Brain microvascular endothelial cell (primary cell): ENCODE measurements at regions not wholly inside any gene's neighbourhood (a gene's known extent, or its start where the extent isn't known, plus 50 kb on each side); places are given as distances from the start of the nearest gene placed in this dataset.
"Not testable (repeated sequence)": the region's sequence is repeated elsewhere in the genome, so short reads cannot be mapped to it uniquely, and the experiment has no call there.

ENCODE experiments used
- DNase-seq: peaks from one replicate; pipeline ENCODE4 v3.0.0-alpha.2; 2020
- H3K27ac ChIP-seq: fragments of 250-450 bp; sonication (Bioruptor Pico); 2 replicates; pipeline ENCODE4 v1.5.1; 2020; ENCODE audit warnings: mild to moderate bottlenecking, moderate library complexity
- H3K27me3 ChIP-seq: fragments of 250-450 bp; sonication (Bioruptor Pico); replicated peaks from 2 replicates; pipeline ENCODE4 v1.5.1; 2020; ENCODE audit warnings: mild to moderate bottlenecking
- H3K36me3 ChIP-seq: fragments of 250-450 bp; sonication (Bioruptor Pico); replicated peaks from 2 replicates; pipeline ENCODE4 v1.5.1; 2020; ENCODE audit warnings: mild to moderate bottlenecking
- H3K4me3 ChIP-seq: 2 replicates; pipeline ENCODE4 v1.5.1; 2011; ENCODE audit warnings: low read depth, mild to moderate bottlenecking, control low read depth, low read length, moderate library complexity
- in situ Hi-C: cut with HindIII; loops from 2 replicates; pipeline ENCODE4 v1.10.0; 2017; ENCODE audit warnings: low sequenced_read_pairs, low pct_ligation_motif_present
- TF ChIP-seq, protein P1 (sequence below): IDR thresholded peaks from 2 replicates; pipeline ENCODE4 v1.5.1; 2011; ENCODE audit warnings: low read depth, mild to moderate bottlenecking, moderate library complexity, low read length, control low read depth, inconsistent platforms; ENCODE audit errors: missing control alignments

DNA sequence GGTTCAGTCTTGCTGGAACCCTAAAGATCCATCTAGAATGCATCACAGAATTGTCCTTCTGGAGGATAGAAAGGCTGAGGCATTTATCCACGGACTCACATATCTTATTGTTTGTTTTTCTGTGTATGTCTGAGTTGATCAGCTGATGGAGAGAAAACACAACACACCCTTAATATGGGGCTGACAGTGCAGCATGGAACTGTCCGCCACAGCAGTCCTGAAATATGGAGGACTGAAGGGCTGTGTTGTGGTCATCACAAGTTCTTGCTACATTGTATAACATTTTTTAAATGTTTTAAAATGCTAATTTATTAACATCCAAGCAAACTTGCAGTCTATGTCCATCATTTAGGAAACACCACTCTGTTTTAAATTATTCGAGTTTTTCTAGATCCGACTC lies 448.9 kb upstream of the ERCC4 start:
- TF ChIP-seq, protein P1, sequence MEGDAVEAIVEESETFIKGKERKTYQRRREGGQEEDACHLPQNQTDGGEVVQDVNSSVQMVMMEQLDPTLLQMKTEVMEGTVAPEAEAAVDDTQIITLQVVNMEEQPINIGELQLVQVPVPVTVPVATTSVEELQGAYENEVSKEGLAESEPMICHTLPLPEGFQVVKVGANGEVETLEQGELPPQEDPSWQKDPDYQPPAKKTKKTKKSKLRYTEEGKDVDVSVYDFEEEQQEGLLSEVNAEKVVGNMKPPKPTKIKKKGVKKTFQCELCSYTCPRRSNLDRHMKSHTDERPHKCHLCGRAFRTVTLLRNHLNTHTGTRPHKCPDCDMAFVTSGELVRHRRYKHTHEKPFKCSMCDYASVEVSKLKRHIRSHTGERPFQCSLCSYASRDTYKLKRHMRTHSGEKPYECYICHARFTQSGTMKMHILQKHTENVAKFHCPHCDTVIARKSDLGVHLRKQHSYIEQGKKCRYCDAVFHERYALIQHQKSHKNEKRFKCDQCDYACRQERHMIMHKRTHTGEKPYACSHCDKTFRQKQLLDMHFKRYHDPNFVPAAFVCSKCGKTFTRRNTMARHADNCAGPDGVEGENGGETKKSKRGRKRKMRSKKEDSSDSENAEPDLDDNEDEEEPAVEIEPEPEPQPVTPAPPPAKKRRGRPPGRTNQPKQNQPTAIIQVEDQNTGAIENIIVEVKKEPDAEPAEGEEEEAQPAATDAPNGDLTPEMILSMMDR = no peak
- Histone ChIP-seq H3K36me3 (no peaks in the 10 kb centered on the region), H3K27me3 (no peaks in the 10 kb centered on the region), H3K27ac (no peak overlapping the region), H3K4me3 (no peak overlapping the region)
- in situ Hi-C loops = no loop called here
- no peak for DNase-seq

DNA sequence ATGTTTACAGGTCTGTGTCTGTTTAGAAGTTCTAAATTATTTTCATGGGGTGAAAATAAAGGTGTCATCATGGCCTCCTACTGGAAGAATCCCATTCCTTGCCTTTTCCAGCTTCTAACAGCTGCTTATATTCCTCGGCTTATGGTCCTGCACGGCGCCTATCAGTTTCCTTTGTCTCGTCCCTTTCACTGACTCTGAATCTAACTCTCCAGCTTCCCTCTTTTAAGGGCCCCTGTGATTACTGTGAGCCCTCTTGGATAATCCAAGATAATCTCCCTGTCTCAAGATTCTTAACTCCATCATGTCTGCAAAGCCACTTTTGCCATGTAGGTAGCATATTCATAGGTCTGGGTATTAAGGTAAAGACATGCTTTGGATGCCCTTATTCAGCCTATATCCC lies 441.0 kb upstream of the ERCC4 start:
- Histone ChIP-seq H3K36me3 (no peaks in the 10 kb centered on the region), H3K27ac (no peak overlapping the region), H3K27me3 (no peaks in the 10 kb centered on the region), H3K4me3 (no peak overlapping the region)
- no peak for DNase-seq
- in situ Hi-C loops = no loop called here
- TF ChIP-seq, protein P1 = no peak

DNA sequence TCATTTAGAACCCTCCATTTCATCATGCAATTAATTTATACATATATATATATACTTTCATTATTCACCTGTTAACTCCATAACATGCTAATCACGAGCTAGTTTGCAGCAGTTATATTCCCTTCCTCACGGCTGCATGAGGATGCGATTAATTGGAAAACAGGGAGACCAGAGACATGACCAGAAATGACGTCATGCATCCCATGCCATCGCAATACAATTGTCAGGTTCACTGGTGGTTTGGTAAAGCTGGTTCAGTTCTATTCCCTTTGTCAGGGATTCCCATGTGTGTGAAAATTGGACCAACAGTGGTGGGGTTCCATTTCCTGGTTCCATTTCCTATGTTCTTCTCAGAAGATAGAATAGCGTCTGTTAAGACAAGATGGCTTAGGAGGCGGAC lies 440.4 kb upstream of the ERCC4 start:
- H3K27ac ChIP-seq = no peak overlapping the region
- H3K36me3 ChIP-seq = no peaks in the 10 kb centered on the region
- no peak overlapping the region for H3K4me3 ChIP-seq
- no peak for DNase-seq
- no peaks in the 10 kb centered on the region for H3K27me3 ChIP-seq
- TF ChIP-seq, protein P1 = no peak
- in situ Hi-C loops = no loop called here

DNA sequence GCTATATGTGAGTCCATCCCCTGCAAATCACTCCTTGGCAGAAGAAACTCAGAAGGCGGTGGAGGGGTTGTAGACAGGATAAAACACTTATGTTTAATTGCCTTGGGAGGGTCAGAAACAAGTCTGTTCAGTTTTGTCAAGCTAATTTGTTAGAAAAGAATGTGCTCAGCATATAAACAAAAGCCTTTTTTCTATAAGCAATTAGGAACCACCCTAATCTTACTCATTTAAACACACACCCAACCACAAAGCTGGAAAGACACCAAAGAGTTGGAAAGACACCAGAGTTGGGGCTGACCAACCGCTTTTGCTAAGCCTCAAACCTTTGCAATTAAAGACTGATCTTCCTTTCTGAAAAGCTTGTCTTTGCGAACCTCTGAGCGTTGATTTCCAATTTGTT lies 439.2 kb upstream of the ERCC4 start:
- DNase-seq = no peak
- Histone ChIP-seq H3K27me3 (no peaks in the 10 kb centered on the region), H3K27ac (no peak overlapping the region), H3K36me3 (no peaks in the 10 kb centered on the region), H3K4me3 (no peak overlapping the region)
- in situ Hi-C loops = no loop called here
- TF ChIP-seq, protein P1 = no peak

DNA sequence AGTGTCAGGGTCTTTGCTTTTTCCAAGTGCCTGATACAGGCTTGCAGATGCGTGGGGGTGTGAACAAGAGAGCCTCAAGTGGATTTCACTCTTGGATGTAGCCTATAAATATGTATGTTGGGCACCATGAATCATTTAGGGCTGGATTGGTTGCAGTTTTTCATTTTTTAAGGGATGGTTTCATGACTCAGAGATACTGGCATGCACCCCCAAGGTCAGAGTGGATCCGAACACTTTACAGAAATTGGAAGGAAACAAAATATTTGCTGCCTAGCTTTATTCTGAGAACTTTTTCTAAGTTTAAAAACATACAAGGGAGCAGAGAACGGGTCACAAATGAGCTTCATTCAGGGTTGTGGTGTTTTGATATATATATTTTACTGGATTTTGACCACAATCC lies 436.8 kb upstream of the ERCC4 start:
- TF ChIP-seq, protein P1 = no peak
- Histone ChIP-seq H3K27me3 (no peaks in the 10 kb centered on the region), H3K27ac (no peak overlapping the region), H3K36me3 (no peaks in the 10 kb centered on the region), H3K4me3 (no peak overlapping the region)
- no peak for DNase-seq
- in situ Hi-C loops = no loop called here

DNA sequence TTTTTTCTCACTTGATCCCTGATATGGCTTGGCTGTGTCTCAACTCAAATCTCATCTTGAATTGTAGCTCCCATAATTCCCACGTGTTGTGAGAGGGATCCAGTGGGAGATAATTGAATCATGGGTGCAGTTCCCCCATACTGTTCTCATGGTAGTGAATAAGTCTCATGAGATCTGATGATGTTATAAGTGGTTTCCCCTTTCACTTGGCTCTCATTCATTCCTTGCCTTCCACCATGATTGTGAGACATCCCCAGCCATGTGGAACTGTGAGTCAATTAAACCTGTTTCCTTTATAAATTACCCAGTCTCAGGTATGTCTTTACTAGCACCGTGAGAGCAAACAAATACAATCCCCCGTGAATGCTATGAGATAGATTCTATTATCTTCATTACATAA lies 430.5 kb upstream of the ERCC4 start:
- H3K27me3 ChIP-seq, H3K36me3 ChIP-seq, in situ Hi-C loops, DNase-seq, H3K27ac ChIP-seq, H3K4me3 ChIP-seq: not testable (repeated sequence)
